Left lung (tissue), 4 donors: ENCODE measurements at regions not wholly inside any gene's neighbourhood (a gene's known extent, or its start where the extent isn't known, plus 50 kb on each side); places are given as distances from the start of the nearest gene placed in this dataset.

Experiments
- ATAC-seq: fragments of 200-7000 bp; cut with Tn5 transposase; one replicate; pipeline ENCODE4 v1.9.1; 2020; ENCODE audit warnings: moderate library complexity
- DNase-seq, 4 donors: peaks; one replicate each; pipeline ENCODE4 v3.0.0-alpha.2; 2013 to 2020
- H3K27ac ChIP-seq, 2 donors: fragments of 200-600 bp; sonication (generic) in 1 of 2; one replicate each; pipeline versions ENCODE4 v1.5.0 to v1.8.0; 2020 to 2021
- H3K27me3 ChIP-seq, 2 donors: fragments of 200-600 bp; sonication (generic) in 1 of 2; one replicate each; pipeline versions ENCODE4 v1.5.0 to v1.8.0; 2020 to 2021
- H3K36me3 ChIP-seq, 2 donors: fragments of 200-600 bp; sonication (generic) in 1 of 2; one replicate each; pipeline versions ENCODE4 v1.5.0 to v1.8.0; 2020 to 2021
- H3K4me1 ChIP-seq, 2 donors: fragments of 200-600 bp; one replicate each; pipeline ENCODE4 v1.8.0; 2021
- H3K4me3 ChIP-seq, 2 donors: fragments of 200-600 bp; sonication (generic) in 1 of 2; one replicate each; pipeline versions ENCODE4 v1.5.0 to v1.8.0; 2020 to 2021; ENCODE audit warnings: mild to moderate bottlenecking in 1 of 2
- H3K9me3 ChIP-seq, 2 donors: fragments of 200-600 bp; sonication (generic) in 1 of 2; one replicate each; pipeline versions ENCODE4 v1.5.0 to v1.8.0; 2020 to 2021
- CTCF ChIP-seq, 2 donors: fragments of 200-600 bp; sonication (generic) in 1 of 2; IDR thresholded peaks; one replicate each; pipeline versions ENCODE4 v1.5.0 to v1.8.0; 2021; ENCODE audit warnings: antibody characterized with exemption in 2 of 2
- intact Hi-C, 2 donors: fragments of 100-400 bp; cut with DNase I; formaldehyde crosslinking; loops; one replicate each; pipeline versions ENCODE4 v1.11.2 to v1.14.2; 2022
- donor health status: DM: no; HTN: yes; CAD: no.
- donor health status: DM: no; HTN: no; CAD: no.

DNA sequence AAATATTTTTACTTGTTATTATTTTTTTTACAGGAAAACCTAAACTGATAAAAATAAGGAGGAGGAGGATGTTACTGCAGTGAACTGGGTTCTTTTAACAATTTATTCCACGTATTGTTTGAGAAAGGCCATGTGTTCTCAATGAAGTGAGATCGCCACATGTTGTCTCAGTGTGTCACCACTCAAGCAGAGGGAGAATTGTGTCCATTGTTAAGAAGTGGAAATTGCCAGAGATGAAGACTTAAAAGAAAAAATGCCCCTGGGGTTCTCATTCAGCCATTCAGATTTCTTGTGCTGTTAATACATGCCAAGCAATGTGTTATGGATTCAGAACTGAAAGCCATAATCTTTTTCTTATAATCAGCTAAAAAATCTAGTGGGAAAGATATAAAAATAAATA lies 297.1 kb downstream of the NSUN3 start:
- no peaks in the 10 kb centered on the region for H3K4me1 ChIP-seq
- no peak overlapping the region for H3K4me3 ChIP-seq
- no peaks in the 10 kb centered on the region for H3K27me3 ChIP-seq
- no peaks in the 10 kb centered on the region for H3K9me3 ChIP-seq
- no peaks in the 10 kb centered on the region for H3K36me3 ChIP-seq
- no peak for ATAC-seq
- DNase-seq: no peak
- intact Hi-C loops: no loop called here
- TF ChIP-seq CTCF (IDR thresholded peaks at IDR 0.05): no peak
- no peak overlapping the region for H3K27ac ChIP-seq

- Histone ChIP-seq H3K9me3 (no peaks in the 10 kb centered on the region), H3K4me3 (no peak overlapping the region), H3K4me1 (no peaks in the 10 kb centered on the region), H3K36me3 (no peaks in the 10 kb centered on the region), H3K27me3 (no peaks in the 10 kb centered on the region), H3K27ac (no peak overlapping the region)
- ATAC-seq: peak; percentile 66
- TF ChIP-seq CTCF (IDR thresholded peaks at IDR 0.05): no peak
- DNase-seq: peak in 2 of 4 donors; percentile 6 to 26
- intact Hi-C loops: no loop called here
Measured at GRCh38 chr3:94360987-94361386, 298.1 kb downstream of the NSUN3 start.

- no peaks in the 10 kb centered on the region for H3K4me1 ChIP-seq
- no peak overlapping the region for H3K27ac ChIP-seq
- DNase-seq: no peak
- intact Hi-C loops: no loop called here
- no peak for ATAC-seq
- no peak for TF ChIP-seq CTCF (IDR thresholded peaks at IDR 0.05)
- H3K36me3 ChIP-seq: no peaks in the 10 kb centered on the region
- H3K27me3 ChIP-seq: no peaks in the 10 kb centered on the region
- no peak overlapping the region for H3K4me3 ChIP-seq
- H3K9me3 ChIP-seq: no peaks in the 10 kb centered on the region
Measured at GRCh38 chr3:94362393-94362792, 299.5 kb downstream of the NSUN3 start.

- TF ChIP-seq CTCF (IDR thresholded peaks at IDR 0.05): no peak
- Histone ChIP-seq H3K9me3 (no peaks in the 10 kb centered on the region), H3K4me1 (no peaks in the 10 kb centered on the region), H3K27me3 (no peaks in the 10 kb centered on the region), H3K27ac (no peak overlapping the region), H3K4me3 (no peak overlapping the region), H3K36me3 (no peaks in the 10 kb centered on the region)
- no peak for DNase-seq
- intact Hi-C loops: no loop called here
- no peak for ATAC-seq
Measured at GRCh38 chr3:94365006-94365405, 302.1 kb downstream of the NSUN3 start.

DNA sequence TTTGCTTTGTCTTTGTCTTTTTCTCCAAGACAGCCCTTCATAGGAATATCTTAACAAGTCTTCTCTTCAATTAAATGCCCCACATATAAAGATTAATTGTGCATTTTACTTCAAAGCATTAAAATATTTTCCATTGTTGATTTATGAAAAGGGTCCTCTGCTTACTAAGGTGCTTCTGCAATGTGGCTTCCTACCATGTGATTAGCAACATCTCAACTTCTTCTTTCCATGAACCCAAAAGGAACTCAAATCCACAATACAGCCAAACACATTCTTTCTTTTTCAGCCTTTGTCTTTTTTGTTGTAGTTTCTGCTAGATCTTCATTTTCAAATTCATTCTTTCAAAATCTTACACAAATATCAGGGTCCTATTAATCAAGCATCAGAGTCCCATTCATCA lies 309.2 kb downstream of the NSUN3 start:
- intact Hi-C loops: no loop called here
- ATAC-seq (no peak), DNase-seq (no peak)
- no peak overlapping the region for H3K27ac ChIP-seq
- no peaks in the 10 kb centered on the region for H3K9me3 ChIP-seq
- H3K4me1 ChIP-seq: no peaks in the 10 kb centered on the region
- H3K27me3 ChIP-seq: no peaks in the 10 kb centered on the region
- no peaks in the 10 kb centered on the region for H3K36me3 ChIP-seq
- no peak for TF ChIP-seq CTCF (IDR thresholded peaks at IDR 0.05)
- H3K4me3 ChIP-seq: no peak overlapping the region
